ENCODE measurements at regions not wholly inside any gene's neighbourhood (a gene's known extent, or its start where the extent isn't known, plus 50 kb on each side); places are given as distances from the start of the nearest gene placed in this dataset.

DNA sequence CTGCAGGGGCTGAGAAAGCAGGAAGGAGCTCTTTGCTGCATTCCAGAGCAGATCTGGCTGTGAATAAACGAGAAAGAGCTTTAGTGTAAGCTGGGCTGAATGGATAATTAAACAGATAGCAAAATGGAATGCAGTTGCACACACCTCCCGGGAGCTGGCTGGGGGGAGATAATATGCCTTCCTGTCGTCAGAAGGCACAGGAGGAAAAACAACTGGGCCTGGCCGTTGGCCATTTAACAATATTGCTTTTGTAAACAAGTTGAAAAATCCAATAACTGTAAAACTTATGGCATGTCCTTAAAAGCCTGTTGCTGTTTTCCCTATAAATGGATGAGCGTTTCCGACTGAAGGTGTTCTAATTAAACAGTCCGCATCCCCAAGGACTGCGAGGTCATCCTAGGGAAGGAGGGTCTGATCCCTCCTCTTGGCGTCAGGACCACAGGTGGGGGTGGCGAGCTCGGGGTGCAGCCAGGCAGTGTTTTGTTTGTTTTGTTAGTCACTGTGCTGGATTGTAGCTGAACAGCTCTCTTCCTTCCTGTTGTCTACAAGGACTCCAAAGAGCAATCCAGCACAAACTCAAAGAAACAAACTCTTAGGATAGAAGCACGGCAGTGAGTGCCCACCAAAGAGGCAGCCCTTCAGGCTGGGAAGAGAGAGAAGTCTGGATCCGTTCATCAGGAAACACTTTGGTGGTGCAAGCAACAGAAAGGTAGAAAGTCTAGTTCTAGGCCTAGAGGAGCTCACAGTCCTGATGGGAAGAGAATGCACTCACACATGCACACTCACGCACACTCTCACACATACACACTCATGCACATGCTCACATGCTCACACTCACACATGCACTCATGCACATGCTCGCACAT, 133.4 kb upstream of the SMAD3 start:
- TF ChIP-seq, protein P1, sequence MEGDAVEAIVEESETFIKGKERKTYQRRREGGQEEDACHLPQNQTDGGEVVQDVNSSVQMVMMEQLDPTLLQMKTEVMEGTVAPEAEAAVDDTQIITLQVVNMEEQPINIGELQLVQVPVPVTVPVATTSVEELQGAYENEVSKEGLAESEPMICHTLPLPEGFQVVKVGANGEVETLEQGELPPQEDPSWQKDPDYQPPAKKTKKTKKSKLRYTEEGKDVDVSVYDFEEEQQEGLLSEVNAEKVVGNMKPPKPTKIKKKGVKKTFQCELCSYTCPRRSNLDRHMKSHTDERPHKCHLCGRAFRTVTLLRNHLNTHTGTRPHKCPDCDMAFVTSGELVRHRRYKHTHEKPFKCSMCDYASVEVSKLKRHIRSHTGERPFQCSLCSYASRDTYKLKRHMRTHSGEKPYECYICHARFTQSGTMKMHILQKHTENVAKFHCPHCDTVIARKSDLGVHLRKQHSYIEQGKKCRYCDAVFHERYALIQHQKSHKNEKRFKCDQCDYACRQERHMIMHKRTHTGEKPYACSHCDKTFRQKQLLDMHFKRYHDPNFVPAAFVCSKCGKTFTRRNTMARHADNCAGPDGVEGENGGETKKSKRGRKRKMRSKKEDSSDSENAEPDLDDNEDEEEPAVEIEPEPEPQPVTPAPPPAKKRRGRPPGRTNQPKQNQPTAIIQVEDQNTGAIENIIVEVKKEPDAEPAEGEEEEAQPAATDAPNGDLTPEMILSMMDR (conservative IDR thresholded peaks at IDR 0.05; ENCODE audit: low read length) = no peak
- no peak for TF ChIP-seq EZH2phosphoT487 (IDR thresholded peaks at IDR 0.05; ENCODE audit: borderline replicate concordance)
